ENCODE measurements at regions not wholly inside any gene's neighbourhood (a gene's known extent, or its start where the extent isn't known, plus 50 kb on each side); places are given as distances from the start of the nearest gene placed in this dataset.

GRCh38 chr15:92272106-92272505 lies 121.6 kb upstream of the ST8SIA2 start:
- Histone ChIP-seq H4K20me1 (ENCODE audit: control insufficient read depth, insufficient read depth, low read depth, low read length) (no peaks in the 10 kb centered on the region), H3F3A (ENCODE audit: control insufficient read depth, insufficient read depth) (no peaks in the 10 kb centered on the region), H3K27ac (ENCODE audit: low read depth, low read length) (no peak overlapping the region), H3K4me1 (ENCODE audit: control insufficient read depth, low read length) (no peaks in the 10 kb centered on the region), H3K9me2 (replicated peaks; ENCODE audit: control insufficient read depth, low read length) (no peaks in the 10 kb centered on the region), H3K4me3 (ENCODE audit: low read length) (no peak overlapping the region), H3K36me3 (ENCODE audit: control insufficient read depth, low read length) (no peaks in the 10 kb centered on the region), H3K9me3 (ENCODE audit: control insufficient read depth, insufficient read depth, low read length) (no peaks in the 10 kb centered on the region), H3K79me2 (ENCODE audit: control insufficient read depth, low read length) (no peaks in the 10 kb centered on the region), H3K4me2 (ENCODE audit: low read length) (no peak overlapping the region), H3K27me3 (ENCODE audit: control insufficient read depth, low read length) (no peaks in the 10 kb centered on the region)
- TF ChIP-seq EZH2phosphoT487 (IDR thresholded peaks at IDR 0.05; ENCODE audit: borderline replicate concordance, low read length) (no peak), CTCF (IDR thresholded peaks at IDR 0.05; ENCODE audit: low read depth, low read length, poor library complexity, severe bottlenecking) (no peak)

- no peaks in the 10 kb centered on the region for H3F3A ChIP-seq (ENCODE audit: control insufficient read depth, insufficient read depth)
- H3K9me2 ChIP-seq (replicated peaks; ENCODE audit: control insufficient read depth, low read length), result no peaks in the 10 kb centered on the region
- H3K79me2 ChIP-seq (ENCODE audit: control insufficient read depth, low read length), result no peaks in the 10 kb centered on the region
- no peaks in the 10 kb centered on the region for H4K20me1 ChIP-seq (ENCODE audit: control insufficient read depth, insufficient read depth, low read depth, low read length)
- H3K4me1 ChIP-seq (ENCODE audit: control insufficient read depth, low read length), result no peaks in the 10 kb centered on the region
- H3K4me2 ChIP-seq (ENCODE audit: low read length), result no peak overlapping the region
- no peak overlapping the region for H3K27ac ChIP-seq (ENCODE audit: low read depth, low read length)
- TF ChIP-seq EZH2phosphoT487 (IDR thresholded peaks at IDR 0.05; ENCODE audit: borderline replicate concordance, low read length) (no peak), CTCF (IDR thresholded peaks at IDR 0.05; ENCODE audit: low read depth, low read length, poor library complexity, severe bottlenecking) (no peak)
- no peaks in the 10 kb centered on the region for H3K36me3 ChIP-seq (ENCODE audit: control insufficient read depth, low read length)
- H3K27me3 ChIP-seq (ENCODE audit: control insufficient read depth, low read length), result no peaks in the 10 kb centered on the region
- H3K9me3 ChIP-seq (ENCODE audit: control insufficient read depth, insufficient read depth, low read length), result no peaks in the 10 kb centered on the region
- H3K4me3 ChIP-seq (ENCODE audit: low read length), result no peak overlapping the region
Measured at GRCh38 chr15:92273286-92273685, 120.4 kb upstream of the ST8SIA2 start.

GRCh38 chr15:92273723-92274122 lies 120.0 kb upstream of the ST8SIA2 start:
- Histone ChIP-seq H3K4me1 (ENCODE audit: control insufficient read depth, low read length) (no peaks in the 10 kb centered on the region), H3K4me2 (ENCODE audit: low read length) (no peak overlapping the region), H3K27ac (ENCODE audit: low read depth, low read length) (no peak overlapping the region), H3K9me3 (ENCODE audit: control insufficient read depth, insufficient read depth, low read length) (no peaks in the 10 kb centered on the region), H3F3A (ENCODE audit: control insufficient read depth, insufficient read depth) (no peaks in the 10 kb centered on the region), H3K27me3 (ENCODE audit: control insufficient read depth, low read length) (no peaks in the 10 kb centered on the region), H3K9me2 (replicated peaks; ENCODE audit: control insufficient read depth, low read length) (no peaks in the 10 kb centered on the region), H4K20me1 (ENCODE audit: control insufficient read depth, insufficient read depth, low read depth, low read length) (no peaks in the 10 kb centered on the region), H3K36me3 (ENCODE audit: control insufficient read depth, low read length) (no peaks in the 10 kb centered on the region), H3K79me2 (ENCODE audit: control insufficient read depth, low read length) (no peaks in the 10 kb centered on the region), H3K4me3 (ENCODE audit: low read length) (no peak overlapping the region)
- TF ChIP-seq EZH2phosphoT487 (IDR thresholded peaks at IDR 0.05; ENCODE audit: borderline replicate concordance, low read length), result no peak
- TF ChIP-seq CTCF (IDR thresholded peaks at IDR 0.05; ENCODE audit: low read depth, low read length, poor library complexity, severe bottlenecking), result no peak

GRCh38 chr15:92277776-92278175 lies 115.9 kb upstream of the ST8SIA2 start:
- Histone ChIP-seq H3K36me3 (ENCODE audit: control insufficient read depth, low read length) (no peaks in the 10 kb centered on the region), H3K4me1 (ENCODE audit: control insufficient read depth, low read length) (no peaks in the 10 kb centered on the region), H3K4me3 (ENCODE audit: low read length) (no peak overlapping the region), H3F3A (ENCODE audit: control insufficient read depth, insufficient read depth) (no peaks in the 10 kb centered on the region), H3K9me2 (replicated peaks; ENCODE audit: control insufficient read depth, low read length) (no peaks in the 10 kb centered on the region), H3K79me2 (ENCODE audit: control insufficient read depth, low read length) (no peaks in the 10 kb centered on the region), H3K27me3 (ENCODE audit: control insufficient read depth, low read length) (no peaks in the 10 kb centered on the region), H3K27ac (ENCODE audit: low read depth, low read length) (no peak overlapping the region), H3K9me3 (ENCODE audit: control insufficient read depth, insufficient read depth, low read length) (no peaks in the 10 kb centered on the region), H4K20me1 (ENCODE audit: control insufficient read depth, insufficient read depth, low read depth, low read length) (no peaks in the 10 kb centered on the region), H3K4me2 (ENCODE audit: low read length) (no peak overlapping the region)
- TF ChIP-seq EZH2phosphoT487 (IDR thresholded peaks at IDR 0.05; ENCODE audit: borderline replicate concordance, low read length), result no peak
- TF ChIP-seq CTCF (IDR thresholded peaks at IDR 0.05; ENCODE audit: low read depth, low read length, poor library complexity, severe bottlenecking), result peak; percentile 49

Data from DOHH2 (cell line).